WI38 (cell line): ENCODE measurements at regions not wholly inside any gene's neighbourhood (a gene's known extent, or its start where the extent isn't known, plus 50 kb on each side); places are given as distances from the start of the nearest gene placed in this dataset.

ENCODE experiments used
- H3K4me3 ChIP-seq: 2 replicates; pipeline ENCODE4 v1.5.1; 2011; ENCODE audit warnings: low read depth, mild to moderate bottlenecking, control low read depth, low read length
- TF ChIP-seq, protein P1 (sequence below): IDR thresholded peaks from 2 replicates; pipeline ENCODE4 v1.5.1; 2012; ENCODE audit warnings: low read depth, mild to moderate bottlenecking, control low read depth, low read length

DNA sequence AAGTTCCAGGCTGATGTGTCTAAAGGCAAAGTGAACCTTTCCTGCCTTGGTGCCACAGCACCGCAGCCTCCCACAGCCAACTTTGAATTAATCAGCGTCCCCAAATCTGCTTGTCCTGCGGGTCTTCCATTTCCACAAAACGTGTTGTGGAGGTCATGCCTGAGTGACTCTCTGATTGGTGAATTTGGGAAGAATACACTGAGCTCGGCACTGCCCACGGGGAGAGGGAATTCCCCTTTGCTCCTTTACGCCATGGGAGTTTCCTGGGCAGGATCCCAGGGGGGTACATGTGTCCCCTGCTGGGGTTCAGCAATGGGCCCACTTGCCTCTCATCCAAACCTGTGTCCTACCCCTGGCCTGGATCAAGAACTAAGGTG lies 90.4 kb downstream of the LHX2 start:
- TF ChIP-seq, protein P1, sequence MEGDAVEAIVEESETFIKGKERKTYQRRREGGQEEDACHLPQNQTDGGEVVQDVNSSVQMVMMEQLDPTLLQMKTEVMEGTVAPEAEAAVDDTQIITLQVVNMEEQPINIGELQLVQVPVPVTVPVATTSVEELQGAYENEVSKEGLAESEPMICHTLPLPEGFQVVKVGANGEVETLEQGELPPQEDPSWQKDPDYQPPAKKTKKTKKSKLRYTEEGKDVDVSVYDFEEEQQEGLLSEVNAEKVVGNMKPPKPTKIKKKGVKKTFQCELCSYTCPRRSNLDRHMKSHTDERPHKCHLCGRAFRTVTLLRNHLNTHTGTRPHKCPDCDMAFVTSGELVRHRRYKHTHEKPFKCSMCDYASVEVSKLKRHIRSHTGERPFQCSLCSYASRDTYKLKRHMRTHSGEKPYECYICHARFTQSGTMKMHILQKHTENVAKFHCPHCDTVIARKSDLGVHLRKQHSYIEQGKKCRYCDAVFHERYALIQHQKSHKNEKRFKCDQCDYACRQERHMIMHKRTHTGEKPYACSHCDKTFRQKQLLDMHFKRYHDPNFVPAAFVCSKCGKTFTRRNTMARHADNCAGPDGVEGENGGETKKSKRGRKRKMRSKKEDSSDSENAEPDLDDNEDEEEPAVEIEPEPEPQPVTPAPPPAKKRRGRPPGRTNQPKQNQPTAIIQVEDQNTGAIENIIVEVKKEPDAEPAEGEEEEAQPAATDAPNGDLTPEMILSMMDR = no peak
- no peak overlapping the region for H3K4me3 ChIP-seq

DNA sequence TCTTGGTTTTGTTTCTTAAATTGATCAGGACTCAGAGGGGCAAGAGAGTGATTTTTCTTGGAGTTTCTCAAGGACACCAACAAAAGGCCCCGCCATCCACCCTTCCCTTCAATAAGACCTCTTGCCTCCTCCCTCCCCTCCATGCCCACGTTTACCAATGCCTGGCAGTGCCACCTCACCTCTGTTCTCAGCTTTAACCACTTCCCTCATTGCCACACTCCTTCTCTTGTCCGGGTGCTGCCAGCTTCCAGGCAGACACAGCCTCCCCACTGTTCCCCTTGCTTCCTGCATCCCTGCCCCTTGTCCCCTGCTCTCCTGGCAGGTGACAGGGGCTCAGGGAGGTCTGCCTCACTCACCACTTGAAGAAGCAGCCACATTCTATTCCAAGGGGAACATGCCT lies 90.8 kb downstream of the LHX2 start:
- TF ChIP-seq, protein P1 = no peak
- H3K4me3 ChIP-seq = no peak overlapping the region

DNA sequence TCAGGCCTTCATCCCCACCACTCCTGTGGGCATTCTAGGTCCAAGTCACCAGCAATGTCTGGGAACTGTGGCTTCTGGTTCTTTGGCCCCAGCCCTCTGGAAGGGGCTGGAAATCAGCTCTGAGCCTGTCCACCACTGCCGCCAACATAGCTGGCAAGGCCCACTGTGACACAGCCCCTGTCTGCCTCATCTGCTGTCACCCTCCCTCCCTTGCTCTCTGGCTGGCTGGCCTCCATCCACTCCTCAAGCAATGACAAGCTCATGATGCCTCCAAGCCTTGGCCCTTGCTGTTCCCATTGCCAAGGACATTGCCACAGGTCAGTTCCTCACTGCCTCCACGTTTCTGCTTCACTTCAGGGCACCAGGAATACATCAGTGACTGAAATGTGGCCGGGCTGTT lies 93.7 kb downstream of the LHX2 start:
- no peak overlapping the region for H3K4me3 ChIP-seq
- TF ChIP-seq, protein P1 = no peak

DNA sequence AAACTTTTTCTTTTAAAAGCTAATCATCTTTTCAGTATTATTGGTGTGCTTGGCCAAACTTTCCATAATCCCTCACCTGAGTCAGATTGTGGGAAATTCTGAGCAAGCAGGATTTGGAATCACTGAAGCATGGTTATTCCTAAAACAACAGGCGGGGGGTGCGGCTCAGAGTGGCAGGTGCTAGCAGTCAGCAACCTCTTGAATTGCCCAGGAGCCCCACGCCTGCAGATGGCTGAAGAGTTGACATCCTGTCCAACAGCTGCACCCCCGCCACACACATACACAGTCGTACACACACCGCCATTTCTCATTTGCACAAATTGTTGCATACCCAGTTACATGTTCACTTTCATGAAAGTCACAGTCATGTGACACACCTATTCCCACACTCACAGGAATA lies 96.6 kb downstream of the LHX2 start:
- TF ChIP-seq, protein P1 = no peak

DNA sequence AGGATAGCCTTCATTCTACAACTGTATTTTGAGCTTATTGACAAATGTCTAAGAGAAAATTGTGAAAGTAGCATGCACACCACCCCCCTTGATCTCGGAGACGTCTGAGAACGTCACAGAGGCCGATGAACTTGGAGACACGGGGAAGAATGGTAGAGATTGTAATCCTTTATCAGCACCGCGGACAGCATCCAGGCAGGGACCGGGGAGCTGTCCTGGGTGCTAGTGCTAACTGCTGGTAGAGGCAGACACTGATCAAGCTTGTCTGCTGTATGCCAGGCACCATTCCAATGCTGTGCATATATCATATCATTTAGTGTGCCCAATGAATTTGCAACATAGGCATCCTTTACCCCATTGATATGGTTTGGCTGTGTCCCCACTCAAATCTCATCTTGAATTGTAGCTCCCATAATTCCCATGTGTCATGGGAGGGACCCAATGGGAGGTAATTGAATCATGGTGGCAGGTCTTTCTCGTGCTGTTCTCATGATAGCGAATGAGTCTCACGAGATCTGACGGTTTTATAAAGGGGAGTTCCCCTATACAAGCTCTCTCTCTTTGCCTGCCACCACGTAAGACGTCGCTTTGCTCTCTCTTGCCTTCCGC lies 98.8 kb downstream of the LHX2 start:
- TF ChIP-seq, protein P1 = no peak
- H3K4me3 ChIP-seq = no peak overlapping the region

More for the DNA sequence above, 96.6 kb downstream of the LHX2 start:
- H3K4me3 ChIP-seq = no peak overlapping the region

DNA sequence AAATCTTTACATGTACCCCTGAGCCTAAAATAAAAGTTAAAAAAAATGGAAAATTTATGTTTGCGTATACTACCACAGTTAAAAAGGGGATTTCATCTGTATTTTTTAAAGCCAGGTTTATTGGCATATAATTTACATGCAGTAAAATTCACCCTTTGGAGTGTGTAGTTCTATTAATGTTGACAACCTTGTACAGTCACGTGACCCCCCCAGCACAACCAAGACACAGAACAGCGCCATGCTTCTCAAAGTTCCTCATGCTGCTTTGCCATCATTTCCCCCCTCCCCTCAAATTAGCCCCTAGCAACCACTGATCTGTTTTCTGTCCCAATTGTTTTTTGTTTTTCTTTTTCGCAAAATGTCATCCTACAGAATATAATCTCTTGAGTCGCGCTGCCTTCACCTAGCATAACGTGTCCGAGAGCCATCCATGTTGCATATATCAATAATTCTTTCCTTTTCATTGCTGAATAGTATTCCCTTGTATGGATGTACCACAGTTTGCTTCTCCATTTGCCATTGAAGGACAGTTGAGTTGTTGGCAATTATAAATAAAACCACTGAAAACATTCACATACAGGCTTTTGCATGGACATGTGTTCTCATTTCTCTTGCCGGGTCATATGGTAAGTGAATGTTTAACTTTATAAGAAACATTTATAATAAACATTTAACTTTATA lies 105.3 kb downstream of the LHX2 start:
- TF ChIP-seq, protein P1 = no peak
- no peak overlapping the region for H3K4me3 ChIP-seq

DNA sequence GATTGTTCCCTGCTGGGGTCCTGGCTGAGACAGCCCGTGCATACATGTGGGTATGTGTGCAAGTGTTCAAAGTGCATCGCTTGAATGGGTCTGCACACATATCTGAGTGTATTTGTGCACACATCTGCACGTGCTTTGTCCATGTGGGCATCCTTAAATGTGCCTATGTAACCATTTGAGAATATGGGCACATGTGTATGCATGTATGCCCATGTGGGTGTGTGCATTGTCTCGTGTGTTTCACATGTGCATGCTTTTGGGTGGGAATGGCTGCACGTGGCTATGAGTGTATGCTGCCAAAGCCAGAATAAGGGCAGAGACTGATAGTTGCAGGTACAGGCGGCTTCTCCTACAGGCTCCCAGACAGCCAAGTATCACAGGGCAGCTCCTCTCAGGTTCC lies 107.3 kb downstream of the LHX2 start:
- TF ChIP-seq, protein P1 = no peak
- H3K4me3 ChIP-seq = no peak overlapping the region
